CD4-positive, alpha-beta T cell (primary cell): ENCODE measurements at regions not wholly inside any gene's neighbourhood (a gene's known extent, or its start where the extent isn't known, plus 50 kb on each side); places are given as distances from the start of the nearest gene placed in this dataset. TPM values are rescaled to one million over a fixed set of nuclear protein-coding genes. Genes with fewer than 3 reads are reported as not detected.

ENCODE experiments used
- ATAC-seq: fragments of 200-7000 bp; cut with Tn5 transposase; one replicate; pipeline ENCODE4 v1.10.0; 2022; ENCODE audit warnings: mild to moderate bottlenecking; ENCODE audit not compliant: poor library complexity
- CTCF ChIA-PET: fragments of 350-600 bp; sonication (Branson Sonifier 250); formaldehyde crosslinking; loops from one replicate; lab custom pipeline; 2021; ENCODE audit warnings: antibody characterized with exemption, inconsistent platforms; lab: Charles Lee
- POLR2A ChIA-PET: fragments of 350-600 bp; sonication (Branson Sonifier 250); formaldehyde crosslinking; loops from one replicate; lab custom pipeline; 2021; ENCODE audit warnings: antibody characterized with exemption, inconsistent platforms; lab: Charles Lee
- DNase-seq, 14 experiments: peaks; one replicate each; pipeline ENCODE4 v3.0.0-alpha.2; 2013 to 2020; ENCODE audit warnings: mixed read lengths in 2 of 14
- H3K27ac ChIP-seq, 2 donors: one replicate each; pipeline versions ENCODE4 v1.5.1 to v1.7.0; 2013; ENCODE audit warnings: low read length in 2 of 2, low read depth in 1 of 2, mild to moderate bottlenecking in 1 of 2
- H3K27me3 ChIP-seq, 2 experiments: 1 replicate in 1 of 2; 2 replicates in 1 of 2; pipeline versions ENCODE4 v1.6.1 to v1.7.0; 2013; ENCODE audit warnings: low read length in 2 of 2, control low read depth in 1 of 2, mild to moderate bottlenecking in 1 of 2, moderate library complexity in 1 of 2; ENCODE audit not compliant: insufficient read depth in 2 of 2, control insufficient read depth in 1 of 2
- H3K36me3 ChIP-seq: one replicate; pipeline ENCODE4 v1.6.1; 2013; ENCODE audit warnings: low read length, control low read depth; ENCODE audit not compliant: insufficient read depth
- H3K4me1 ChIP-seq: one replicate; pipeline ENCODE4 v1.6.1; 2013; ENCODE audit warnings: low read length, control low read depth; ENCODE audit not compliant: insufficient read depth
- H3K4me3 ChIP-seq: one replicate; pipeline ENCODE4 v1.5.1; 2013; ENCODE audit warnings: mild to moderate bottlenecking, low read length, moderate library complexity
- H3K9me3 ChIP-seq, 2 experiments: 1 replicate in 1 of 2; 2 replicates in 1 of 2; pipeline versions ENCODE4 v1.6.1 to v1.7.0; 2013; ENCODE audit warnings: low read length in 2 of 2, mild to moderate bottlenecking in 2 of 2, control low read depth in 1 of 2, moderate library complexity in 1 of 2; ENCODE audit not compliant: control insufficient read depth in 1 of 2, insufficient read depth in 1 of 2
- H3K27ac Mint-ChIP-seq: one replicate; pipeline ENCODE4 v1.8.0; 2020; ENCODE audit warnings: mixed read lengths
- H3K27me3 Mint-ChIP-seq: one replicate; pipeline ENCODE4 v1.8.0; 2021; ENCODE audit warnings: mixed read lengths
- H3K36me3 Mint-ChIP-seq: one replicate; pipeline ENCODE4 v1.8.0; 2021; ENCODE audit warnings: low read depth, mixed read lengths
- H3K4me1 Mint-ChIP-seq: one replicate; pipeline ENCODE4 v1.8.0; 2021; ENCODE audit warnings: low read depth, mixed read lengths
- H3K4me3 Mint-ChIP-seq: one replicate; pipeline ENCODE4 v1.8.0; 2020; ENCODE audit warnings: mild to moderate bottlenecking, mixed read lengths
- H3K9me3 Mint-ChIP-seq: one replicate; pipeline ENCODE4 v1.8.0; 2020; ENCODE audit warnings: mixed read lengths
- CTCF ChIP-seq: fragments of 200-600 bp; IDR thresholded peaks from one replicate; pipeline ENCODE4 v1.8.0; 2022; ENCODE audit warnings: antibody characterized with exemption, mild to moderate bottlenecking
- intact Hi-C, 2 experiments: fragments of 100-400 bp; cut with DNase I in 1 of 2; cut with micrococcal nuclease in 1 of 2; formaldehyde crosslinking; loops; one replicate each; pipeline versions ENCODE4 v1.15.1 to v1.9.0; 2023 to 2025; cut with DNase I, micrococcal nuclease
- microRNA-seq: library from miRNA; unstranded; fragments of <30 nt; microRNA quantifications from one replicate; pipeline ENCODE4 v1.2.0, GENCODE V29; 2021; ENCODE audit warnings: borderline microRNAs expressed, borderline replicate concordance

- no peak overlapping the region for H3K4me3 ChIP-seq
- CTCF ChIA-PET: no interaction called here
- H3K27ac ChIP-seq: no peak overlapping the region
- no peaks in the 10 kb centered on the region for H3K4me1 Mint-ChIP-seq
- intact Hi-C loops: no loop called here
- no peaks in the 10 kb centered on the region for H3K27me3 Mint-ChIP-seq
- TF ChIP-seq CTCF: no peak
- no peak overlapping the region for H3K27ac Mint-ChIP-seq
- no peaks in the 10 kb centered on the region for H3K4me1 ChIP-seq
- DNase-seq (no peak), ATAC-seq (no peak)
- no peaks in the 10 kb centered on the region for H3K36me3 Mint-ChIP-seq
- no peaks in the 10 kb centered on the region for H3K36me3 ChIP-seq
- POLR2A ChIA-PET: no interaction called here
- H3K9me3 Mint-ChIP-seq: no peaks in the 10 kb centered on the region
- no peak overlapping the region for H3K4me3 Mint-ChIP-seq
- H3K9me3 ChIP-seq: no peaks in the 10 kb centered on the region
- H3K27me3 ChIP-seq: no peaks in the 10 kb centered on the region
These were observed 49.9 kb upstream of the SERP2 start for GRCh38 chr13:44323754-44324153.

Small RNA genes in the stretch of these regions (microRNA-seq; reads per million reads assigned to microRNA genes)
- gene MIR8079: not detected
